ENCODE measurements at regions not wholly inside any gene's neighbourhood (a gene's known extent, or its start where the extent isn't known, plus 50 kb on each side); places are given as distances from the start of the nearest gene placed in this dataset.

DNA sequence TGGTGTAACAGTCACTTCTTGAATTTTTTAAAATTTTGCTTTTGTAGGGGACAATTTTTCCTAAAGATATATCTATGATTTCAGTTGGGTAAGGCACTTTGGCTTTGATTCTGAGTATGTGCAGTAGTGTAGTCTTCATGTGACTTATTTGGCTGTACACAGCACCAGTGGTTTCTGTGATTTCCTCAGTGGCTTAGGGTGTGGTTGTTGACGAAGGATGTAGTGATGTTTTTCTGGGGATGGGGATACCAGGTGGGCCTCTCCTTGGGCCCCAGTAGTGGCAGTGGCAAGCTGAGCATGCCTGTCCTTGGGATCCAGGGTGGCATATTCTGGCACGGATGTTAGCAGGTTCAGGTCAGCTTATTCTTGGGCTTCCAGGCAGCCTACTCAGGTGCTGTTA, 364.9 kb upstream of the CADM1 start:
- no peak for DNase-seq

GRCh38 chr11:115860246-115860645, 356.0 kb upstream of the CADM1 start:
- no peak for DNase-seq

DNA sequence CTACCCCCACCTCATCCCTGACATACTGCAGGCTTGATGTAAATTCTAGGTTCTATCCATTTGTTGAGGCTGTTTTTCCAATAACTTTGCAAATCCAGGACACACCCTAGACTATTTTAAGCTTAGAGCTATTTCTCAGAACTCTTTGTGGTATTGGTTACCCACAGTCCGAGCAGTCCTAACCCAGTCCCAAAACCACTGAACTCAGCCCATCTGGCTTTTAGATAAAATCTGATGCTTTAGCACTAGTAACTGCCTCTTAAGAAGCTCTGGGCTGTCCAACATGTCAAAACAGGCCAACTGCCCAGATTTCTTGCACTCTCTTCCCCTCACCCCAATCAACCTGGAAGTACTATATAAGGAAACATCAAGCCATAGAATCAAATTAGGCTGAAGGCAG, 344.4 kb upstream of the CADM1 start:
- DNase-seq, result no peak

GRCh38 chr11:115848080-115848479, 343.9 kb upstream of the CADM1 start:
- no peak for DNase-seq

DNA sequence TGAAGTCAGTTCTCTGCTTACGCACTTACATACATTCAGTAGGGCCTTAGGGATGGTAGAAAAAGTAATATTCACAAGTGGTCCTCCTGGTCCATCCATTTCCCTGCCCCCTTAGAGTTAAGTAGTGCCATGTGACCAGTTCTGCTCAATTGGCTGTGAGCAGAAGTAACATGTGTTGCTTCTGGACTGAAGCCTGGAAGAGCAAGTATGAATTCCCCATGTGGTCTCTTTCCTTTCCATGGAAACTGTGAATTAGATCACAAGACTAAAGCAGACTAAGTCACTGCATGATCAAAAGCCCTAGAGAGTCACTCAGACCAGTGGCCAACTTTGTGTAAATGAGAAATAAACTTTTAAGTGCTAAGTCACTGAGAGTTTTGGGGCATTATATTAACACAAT, 341.7 kb upstream of the CADM1 start:
- DNase-seq, result no peak

GRCh38 chr11:115843685-115844084, 339.5 kb upstream of the CADM1 start:
- DNase-seq, result no peak

GRCh38 chr11:115843111-115843510, 338.9 kb upstream of the CADM1 start:
- no peak for DNase-seq

GRCh38 chr11:115820026-115820425, 315.8 kb upstream of the CADM1 start:
- DNase-seq, result no peak

- no peak for DNase-seq
Observed at GRCh38 chr11:115819014-115819413, 314.8 kb upstream of the CADM1 start.

GRCh38 chr11:115817844-115818468, 313.7 kb upstream of the CADM1 start:
- no peak for DNase-seq

DNA sequence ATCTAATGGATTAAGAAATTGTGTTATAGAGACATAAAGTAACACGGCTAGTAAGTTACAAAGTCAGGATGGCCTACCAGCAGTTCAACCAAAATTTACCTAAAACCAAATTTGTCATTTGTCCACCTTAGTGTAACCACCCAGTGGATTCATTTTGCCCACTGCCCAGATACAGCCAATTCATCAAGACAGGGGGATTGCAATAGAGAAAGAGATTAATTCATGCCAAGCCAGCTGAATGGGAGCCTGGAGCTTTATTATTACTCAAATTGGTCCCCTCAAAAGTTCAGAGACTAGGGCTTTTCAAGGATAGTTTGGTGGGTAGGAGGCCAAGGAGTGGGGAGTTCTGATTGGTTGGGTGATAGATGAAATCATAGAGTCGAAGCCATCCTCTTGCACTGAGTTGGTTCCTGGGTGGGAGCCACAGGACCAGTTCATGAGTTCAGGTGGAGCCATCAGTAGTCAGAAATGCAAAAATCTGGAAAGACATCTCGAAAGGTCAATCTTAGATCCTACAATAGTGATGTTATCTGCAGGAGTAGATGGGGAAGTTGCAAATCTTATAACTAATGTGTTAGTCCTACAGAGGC, 304.2 kb upstream of the CADM1 start:
- DNase-seq, result no peak

DNA sequence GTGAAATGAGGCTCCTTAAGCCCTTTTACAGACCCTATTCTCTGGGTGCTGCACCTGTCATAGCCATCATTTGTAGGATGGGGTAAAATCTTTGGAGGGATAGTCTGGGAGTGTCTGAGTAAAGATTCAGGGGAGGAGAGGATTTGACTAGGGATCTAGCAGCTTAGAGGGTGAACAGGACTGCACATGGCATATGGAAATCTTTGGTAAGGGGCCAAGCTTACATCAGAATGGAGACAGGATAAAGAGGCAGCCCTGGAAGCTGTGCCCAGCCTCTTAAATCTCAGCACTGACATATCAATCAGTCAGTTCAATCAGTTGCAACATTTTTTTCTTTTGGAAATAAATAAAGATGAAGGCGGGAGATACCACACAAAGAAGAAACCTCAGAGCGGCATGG, 301.8 kb upstream of the CADM1 start:
- no peak for DNase-seq

DNA sequence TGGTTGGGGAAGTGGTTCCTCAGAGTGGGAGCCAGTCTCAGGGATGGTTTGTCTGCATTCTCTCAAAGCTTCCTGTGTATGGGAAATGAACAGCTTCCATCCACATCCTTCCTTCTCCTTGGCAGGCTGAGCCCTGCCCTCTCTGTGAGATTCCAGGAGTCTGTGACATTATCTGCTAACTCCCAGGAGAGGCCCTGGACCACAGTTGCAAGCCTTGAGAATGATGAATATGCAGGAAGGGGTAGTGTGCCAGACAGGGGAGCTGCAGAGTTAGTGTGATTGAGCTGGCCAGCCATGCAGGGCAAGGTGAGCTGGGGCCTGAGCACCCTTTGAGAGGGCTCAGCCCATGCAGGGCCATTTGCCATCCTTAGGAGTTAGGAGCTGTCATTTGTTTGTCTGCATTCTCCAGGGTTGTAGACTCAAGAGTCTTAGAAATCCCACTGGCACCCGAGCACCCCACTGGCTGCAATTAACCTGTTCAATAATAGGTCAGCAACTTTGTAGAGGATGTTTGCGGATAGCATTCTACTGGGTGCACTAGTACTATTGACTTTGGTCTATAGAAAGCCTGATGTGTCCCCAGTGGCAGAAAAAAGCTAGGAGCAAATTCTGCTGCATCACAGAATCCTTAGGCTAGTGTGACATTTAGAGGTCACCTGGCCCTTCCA, 299.0 kb upstream of the CADM1 start:
- DNase-seq, result no peak

GRCh38 chr11:115802641-115803040, 298.4 kb upstream of the CADM1 start:
- DNase-seq, result no peak

DNA sequence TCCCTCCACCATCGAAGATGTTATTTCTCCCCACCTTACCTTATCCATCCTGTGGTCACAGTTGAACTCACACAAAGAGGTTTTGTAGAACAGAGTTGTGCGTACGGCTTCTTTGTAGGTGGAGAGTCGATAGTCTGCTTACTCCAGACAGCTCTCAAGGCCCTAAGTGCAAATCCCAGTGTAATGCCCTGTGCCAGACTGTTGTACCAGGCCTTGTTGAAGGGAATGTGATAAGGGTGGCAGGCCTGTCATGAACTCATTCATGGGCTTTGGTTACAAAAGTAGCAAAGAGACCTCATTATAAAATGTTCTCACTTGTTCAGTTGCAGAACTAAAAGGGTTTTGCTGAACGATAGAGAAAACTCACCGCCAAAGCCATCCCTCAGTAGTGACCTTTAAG, 288.7 kb upstream of the CADM1 start:
- DNase-seq, result no peak

GRCh38 chr11:115787302-115787701, 283.1 kb upstream of the CADM1 start:
- DNase-seq, result no peak

GRCh38 chr11:115784796-115785521, 280.7 kb upstream of the CADM1 start:
- DNase-seq, result no peak

GRCh38 chr11:115780646-115781362, 276.6 kb upstream of the CADM1 start:
- DNase-seq, result no peak

GRCh38 chr11:115778928-115779650, 274.9 kb upstream of the CADM1 start:
- DNase-seq, result no peak

- DNase-seq, result no peak
Observed at GRCh38 chr11:115776916-115777315, 272.7 kb upstream of the CADM1 start.

GRCh38 chr11:115775846-115776245, 271.6 kb upstream of the CADM1 start:
- no peak for DNase-seq

DNA sequence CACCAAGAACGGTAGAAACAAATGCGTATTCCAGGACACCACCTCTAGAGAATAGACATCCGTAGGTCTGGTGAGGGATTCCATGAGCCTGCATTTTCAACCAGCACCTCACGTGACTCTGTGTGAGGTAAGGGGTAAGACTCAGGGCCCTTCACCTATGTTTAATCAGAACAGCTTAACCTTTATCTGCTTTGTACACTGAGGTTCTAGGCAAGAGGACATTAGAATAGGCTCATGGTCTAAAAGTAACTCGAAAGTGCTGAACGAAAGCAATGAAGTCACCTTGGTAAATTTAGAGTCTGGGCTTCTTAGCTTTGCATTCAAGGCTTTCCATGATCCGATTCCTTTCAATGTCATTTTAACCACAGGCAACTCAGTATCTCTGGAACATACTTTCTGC, 270.5 kb upstream of the CADM1 start:
- DNase-seq, result no peak

- no peak for DNase-seq
Observed at GRCh38 chr11:115769891-115770290, 265.7 kb upstream of the CADM1 start.
